H9 (cell line): ENCODE measurements at regions not wholly inside any gene's neighbourhood (a gene's known extent, or its start where the extent isn't known, plus 50 kb on each side); places are given as distances from the start of the nearest gene placed in this dataset.

Experiments
- DNase-seq: peaks from one replicate; pipeline ENCODE4 v3.0.0-alpha.2; 2017
- H2AFZ ChIP-seq: one replicate; pipeline ENCODE4 v1.6.1; 2013; ENCODE audit warnings: mild to moderate bottlenecking, low read length, control low read depth, moderate library complexity
- H2AK5ac ChIP-seq: 2 replicates; pipeline ENCODE4 v1.6.1; 2013; ENCODE audit warnings: low read length, control low read depth, mixed read lengths; ENCODE audit not compliant: insufficient read length
- H2BK120ac ChIP-seq: one replicate; pipeline ENCODE4 v1.6.1; 2013; ENCODE audit warnings: low read depth, mild to moderate bottlenecking, low read length, control low read depth, inconsistent platforms; ENCODE audit not compliant: poor library complexity, severe bottlenecking
- H2BK12ac ChIP-seq: 2 replicates; pipeline ENCODE4 v1.6.1; 2013; ENCODE audit warnings: low read length, control low read depth, mixed read lengths, low read depth; ENCODE audit not compliant: insufficient read length
- H2BK15ac ChIP-seq: 2 replicates; pipeline ENCODE4 v1.6.1; 2013; ENCODE audit warnings: low read depth, low read length, control low read depth
- H2BK20ac ChIP-seq: one replicate; pipeline ENCODE4 v1.6.1; 2013; ENCODE audit warnings: low read depth, mild to moderate bottlenecking, low read length, control low read depth, inconsistent platforms; ENCODE audit not compliant: poor library complexity, severe bottlenecking
- H2BK5ac ChIP-seq: 2 replicates; pipeline ENCODE4 v1.6.1; 2013; ENCODE audit warnings: low read length, control low read depth, mixed read lengths; ENCODE audit not compliant: insufficient read length
- H3K14ac ChIP-seq: 2 replicates; pipeline ENCODE4 v1.6.1; 2013; ENCODE audit warnings: low read length, control low read depth; ENCODE audit not compliant: insufficient read depth
- H3K18ac ChIP-seq: 2 replicates; pipeline ENCODE4 v1.6.1; 2013; ENCODE audit warnings: low read depth, mild to moderate bottlenecking, mixed read lengths, low read length, control low read depth; ENCODE audit not compliant: insufficient read length
- H3K23ac ChIP-seq: 2 replicates; pipeline ENCODE4 v1.6.1; 2013; ENCODE audit warnings: low read length, control low read depth, mixed read lengths, low read depth; ENCODE audit not compliant: insufficient read length
- H3K23me2 ChIP-seq: 2 replicates; pipeline ENCODE4 v1.6.1; 2013; ENCODE audit warnings: low read depth, mild to moderate bottlenecking, mixed read lengths, low read length, control low read depth; ENCODE audit not compliant: insufficient read length, poor library complexity, severe bottlenecking
- H3K27ac ChIP-seq: 2 replicates; pipeline ENCODE4 v1.5.1; 2013; ENCODE audit warnings: low read length, control low read depth, mixed read lengths, low read depth; ENCODE audit not compliant: insufficient read length
- H3K27me3 ChIP-seq: 2 replicates; pipeline ENCODE4 v1.6.1; 2013; ENCODE audit warnings: low read length, control low read depth, inconsistent platforms; ENCODE audit not compliant: insufficient read depth
- H3K4ac ChIP-seq: 2 replicates; pipeline ENCODE4 v1.6.1; 2013; ENCODE audit warnings: low read depth, mild to moderate bottlenecking, control low read depth, inconsistent platforms, low read length, moderate library complexity
- H3K4me1 ChIP-seq: 2 replicates; pipeline ENCODE4 v1.6.1; 2013; ENCODE audit warnings: low read length, control low read depth, inconsistent platforms; ENCODE audit not compliant: insufficient read depth
- H3K4me2 ChIP-seq: 2 replicates; pipeline ENCODE4 v1.6.1; 2013; ENCODE audit warnings: low read length, control low read depth, mixed read lengths; ENCODE audit not compliant: insufficient read length, insufficient read depth
- H3K56ac ChIP-seq: 2 replicates; pipeline ENCODE4 v1.6.1; 2013; ENCODE audit warnings: low read depth, mild to moderate bottlenecking, mixed read lengths, low read length, control low read depth; ENCODE audit not compliant: insufficient read length
- H3K79me1 ChIP-seq: 2 replicates; pipeline ENCODE4 v1.6.1; 2013; ENCODE audit warnings: low read depth, mild to moderate bottlenecking, moderate library complexity, low read length, control low read depth, inconsistent platforms; ENCODE audit not compliant: insufficient read depth, poor library complexity, severe bottlenecking
- H3K79me2 ChIP-seq: 2 replicates; pipeline ENCODE4 v1.6.1; 2013; ENCODE audit warnings: low read length, control low read depth, inconsistent platforms; ENCODE audit not compliant: insufficient read depth
- H3K9ac ChIP-seq: 2 replicates; pipeline ENCODE4 v1.6.1; 2013; ENCODE audit warnings: low read length, control low read depth, mixed read lengths; ENCODE audit not compliant: insufficient read length; ENCODE audit errors: extremely low read depth
- H3K9me3 ChIP-seq: one replicate; pipeline ENCODE4 v1.6.1; 2013; ENCODE audit warnings: low read depth, low read length, inconsistent platforms; ENCODE audit not compliant: control insufficient read depth
- H3T11ph ChIP-seq: one replicate; pipeline ENCODE4 v1.6.1; 2013; ENCODE audit warnings: mild to moderate bottlenecking, low read length, control low read depth, inconsistent platforms
- H4K20me1 ChIP-seq: one replicate; pipeline ENCODE4 v1.6.1; 2013; ENCODE audit not compliant: control insufficient read depth, insufficient read length, insufficient read depth
- H4K5ac ChIP-seq: 2 replicates; pipeline ENCODE4 v1.6.1; 2013; ENCODE audit warnings: low read depth, mild to moderate bottlenecking, mixed read lengths, low read length, control low read depth; ENCODE audit not compliant: insufficient read length
- H4K8ac ChIP-seq: replicated peaks from 2 replicates; pipeline ENCODE4 v1.6.1; 2013; ENCODE audit warnings: low read length, control low read depth, mixed read lengths, low read depth; ENCODE audit not compliant: insufficient read length
- H4K91ac ChIP-seq: 2 replicates; pipeline ENCODE4 v1.6.1; 2013; ENCODE audit warnings: low read depth, mild to moderate bottlenecking, moderate library complexity, mixed read lengths, low read length, control low read depth; ENCODE audit not compliant: insufficient read length
- H3K27ac Mint-ChIP-seq, 3 experiments: 2 replicates in 2 of 3; 3 replicates in 1 of 3; pipeline ENCODE4 v1.8.0; 2020 to 2021; ENCODE audit warnings: mixed read lengths in 3 of 3, mild to moderate bottlenecking in 1 of 3, moderate library complexity in 1 of 3
- H3K27me3 Mint-ChIP-seq: 2 replicates; pipeline ENCODE4 v1.8.0; 2021; ENCODE audit warnings: low read depth, mild to moderate bottlenecking, moderate library complexity, mixed read lengths
- H3K36me3 Mint-ChIP-seq, 3 experiments: 2 replicates in 2 of 3; 3 replicates in 1 of 3; pipeline ENCODE4 v1.8.0; 2020 to 2021; ENCODE audit warnings: low read depth in 3 of 3, mixed read lengths in 3 of 3; ENCODE audit not compliant: insufficient read depth in 1 of 3
- H3K4me1 Mint-ChIP-seq, 2 experiments: 2 replicates each; pipeline ENCODE4 v1.8.0; 2020; ENCODE audit warnings: mixed read lengths in 2 of 2
- H3K4me3 Mint-ChIP-seq, 2 experiments: 2 replicates in 1 of 2; 3 replicates in 1 of 2; pipeline ENCODE4 v1.8.0; 2020 to 2021; ENCODE audit warnings: mild to moderate bottlenecking in 2 of 2, mixed read lengths in 2 of 2, moderate library complexity in 1 of 2
- H3K9me3 Mint-ChIP-seq, 2 experiments: 2 replicates in 1 of 2; 3 replicates in 1 of 2; pipeline ENCODE4 v1.8.0; 2020; ENCODE audit warnings: mild to moderate bottlenecking in 2 of 2, mixed read lengths in 2 of 2, moderate library complexity in 1 of 2
- CTCF ChIP-seq: fragments of 200-600 bp; sonication (generic); conservative IDR thresholded peaks from 3 replicates; pipeline ENCODE4 v1.8.0; 2021; ENCODE audit warnings: antibody characterized with exemption, mild to moderate bottlenecking
- WGBS: extraction: QIAGEN DNeasy Blood & Tissue Kit; methylation state at CpG from one replicate; pipeline ENCODE4 v1.1.7; 2013; ENCODE audit warnings: missing lambda C conversion rate, low lambda C conversion rate, mixed read lengths; ENCODE audit not compliant: insufficient read length; ENCODE audit errors: extremely low coverage; 5-methylcytosine and 5-hydroxymethylcytosine counted together

- Histone ChIP-seq H2BK20ac (no peak overlapping the region), H3K79me1 (no peaks in the 10 kb centered on the region), H2BK120ac (no peak overlapping the region), H2BK12ac (no peak overlapping the region), H3K14ac (no peak overlapping the region), H3K4me2 (no peak overlapping the region), H3K9me3 (no peaks in the 10 kb centered on the region), H3K4ac (no peak overlapping the region), H2AFZ (no peak overlapping the region), H3K9ac (no peak overlapping the region), H3K23me2 (no peaks in the 10 kb centered on the region), H2AK5ac (no peak overlapping the region), H4K5ac (no peak overlapping the region), H3K56ac (no peak overlapping the region), H3K23ac (no peak overlapping the region), H4K20me1 (no peaks in the 10 kb centered on the region), H3K27ac (no peak overlapping the region), H3K18ac (no peak overlapping the region), H3T11ph (no peak overlapping the region), H4K8ac (no peak overlapping the region), H2BK15ac (no peak overlapping the region), H3K4me1 (peaks cover 14% of the 10 kb centered on the region; the same call in 1 of the 2 replicates), H3K79me2 (no peaks in the 10 kb centered on the region), H3K27me3 (no peaks in the 10 kb centered on the region), H2BK5ac (no peak overlapping the region), H4K91ac (no peak overlapping the region)
- no peak for TF ChIP-seq CTCF
- H3K27me3 Mint-ChIP-seq, result no peaks in the 10 kb centered on the region; the same call in 1 of the 2 replicates
- H3K27ac Mint-ChIP-seq, result no peak overlapping the region
- H3K36me3 Mint-ChIP-seq, result no peaks in the 10 kb centered on the region
- no peak for DNase-seq
- H3K9me3 Mint-ChIP-seq, result no peaks in the 10 kb centered on the region
- peaks cover 7 to 25% of the 10 kb centered on the region in 2 experiments for H3K4me1 Mint-ChIP-seq
- WGBS, result no CpG with 5 or more reads among the region's 14 CpGs
- no peak overlapping the region for H3K4me3 Mint-ChIP-seq
Observed at GRCh38 chr10:30542001-30542894, 87.3 kb downstream of the LYZL2 start.
